NCI-H526 (cell line): ENCODE measurements at regions not wholly inside any gene's neighbourhood (a gene's known extent, or its start where the extent isn't known, plus 50 kb on each side); places are given as distances from the start of the nearest gene placed in this dataset.
"Not testable (repeated sequence)": the region's sequence is repeated elsewhere in the genome, so short reads cannot be mapped to it uniquely, and the experiment has no call there.

ENCODE experiments used
- DNase-seq, 2 experiments: peaks; one replicate each; lab custom pipeline; 2025; lab: John Stamatoyannopoulos, UW

DNA sequence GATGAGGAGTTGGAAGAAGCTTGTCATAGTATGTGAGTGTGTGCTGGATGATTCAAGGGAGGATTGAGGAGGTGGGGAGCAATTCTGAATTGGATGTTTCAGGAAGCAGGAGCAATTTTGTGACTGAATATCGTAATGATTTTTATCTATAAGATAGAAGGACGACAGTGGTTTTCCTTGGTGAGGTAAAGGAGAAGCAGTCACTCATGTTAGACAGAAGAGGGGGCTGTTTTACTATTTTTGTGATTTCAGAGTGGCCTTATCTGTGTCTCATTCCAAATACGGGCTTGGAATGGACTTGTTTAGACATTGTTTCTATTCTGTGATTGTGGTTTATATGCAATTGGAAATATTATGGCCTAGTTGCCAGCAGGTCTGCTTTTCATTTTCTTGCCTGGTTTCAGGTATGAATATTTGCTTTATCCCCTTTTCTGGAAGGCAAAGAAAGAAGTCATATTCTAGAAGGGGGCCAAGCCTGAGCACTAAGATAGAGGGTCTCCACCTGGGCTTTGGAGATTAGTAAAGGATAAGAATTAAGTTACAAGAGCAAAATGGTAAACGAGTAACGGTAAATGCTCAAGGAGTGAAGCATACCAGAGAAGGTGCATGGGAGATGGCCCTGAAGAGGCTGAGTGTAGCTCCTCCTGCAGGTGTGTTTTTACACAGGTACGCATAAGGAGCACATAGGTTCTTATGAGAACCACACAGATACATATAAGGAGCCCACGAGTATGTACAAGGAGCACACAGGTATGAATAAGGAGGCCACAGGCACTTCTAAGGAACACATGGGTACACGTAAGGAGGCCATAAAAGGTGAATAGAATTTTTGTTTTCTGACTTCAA is 124.6 kb upstream of the KCNAB1 start:
- peak; percentile 32 to 68 for DNase-seq

- no peak for DNase-seq
Measured at GRCh38 chr3:155996882-155997281, 123.5 kb upstream of the KCNAB1 start.

- not testable (repeated sequence) for DNase-seq
Measured at GRCh38 chr3:155998173-155998572, 122.2 kb upstream of the KCNAB1 start.

DNA sequence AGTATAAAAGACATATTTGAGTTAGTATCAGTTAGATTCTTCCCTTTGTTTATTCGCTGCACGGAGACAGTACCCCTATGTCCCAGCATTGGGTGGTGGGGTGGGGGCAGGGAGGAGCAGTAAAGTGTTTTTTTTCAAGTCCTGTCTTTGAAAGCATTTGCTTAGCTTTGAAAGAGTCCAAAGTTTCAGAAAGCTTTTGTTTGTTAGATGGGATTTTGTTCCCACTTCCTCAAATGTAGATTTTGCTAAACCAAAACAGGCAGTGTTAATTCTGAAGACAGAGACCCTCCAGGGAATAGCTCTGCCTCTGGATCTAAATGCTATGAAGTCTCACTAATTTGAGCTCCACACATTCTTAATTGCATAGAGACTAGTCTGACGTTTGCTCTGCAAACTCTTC is 114.6 kb upstream of the KCNAB1 start:
- DNase-seq: no peak

GRCh38 chr3:156010829-156011228 is 109.5 kb upstream of the KCNAB1 start:
- peak in 1 of 2 experiments; percentile 42 for DNase-seq

DNA sequence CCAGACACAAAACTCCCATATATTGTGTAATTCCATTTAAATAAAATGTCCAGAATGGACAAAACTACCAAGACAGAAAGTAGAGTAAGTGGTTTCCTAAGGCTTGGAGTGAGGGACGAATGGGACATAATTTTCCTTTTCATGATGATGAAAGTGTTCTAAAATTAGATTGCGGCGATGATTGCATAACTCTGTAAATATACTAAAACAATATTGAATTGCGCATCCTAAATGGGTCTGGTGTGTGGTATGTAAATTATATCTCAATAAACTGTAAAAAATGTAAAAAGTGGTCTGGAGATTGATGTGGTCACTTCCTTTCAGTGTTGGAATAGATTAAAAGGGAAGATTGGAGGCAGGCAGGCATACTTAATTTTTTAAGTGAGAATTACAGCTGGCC is 105.9 kb upstream of the KCNAB1 start:
- no peak for DNase-seq

- DNase-seq: no peak
Measured at GRCh38 chr3:156016902-156017301, 103.5 kb upstream of the KCNAB1 start.

GRCh38 chr3:156017352-156018030 is 102.9 kb upstream of the KCNAB1 start:
- DNase-seq: no peak

GRCh38 chr3:156024904-156025533 is 95.4 kb upstream of the KCNAB1 start:
- no peak for DNase-seq

- DNase-seq: no peak
Measured at GRCh38 chr3:156029208-156029607, 91.2 kb upstream of the KCNAB1 start.

DNA sequence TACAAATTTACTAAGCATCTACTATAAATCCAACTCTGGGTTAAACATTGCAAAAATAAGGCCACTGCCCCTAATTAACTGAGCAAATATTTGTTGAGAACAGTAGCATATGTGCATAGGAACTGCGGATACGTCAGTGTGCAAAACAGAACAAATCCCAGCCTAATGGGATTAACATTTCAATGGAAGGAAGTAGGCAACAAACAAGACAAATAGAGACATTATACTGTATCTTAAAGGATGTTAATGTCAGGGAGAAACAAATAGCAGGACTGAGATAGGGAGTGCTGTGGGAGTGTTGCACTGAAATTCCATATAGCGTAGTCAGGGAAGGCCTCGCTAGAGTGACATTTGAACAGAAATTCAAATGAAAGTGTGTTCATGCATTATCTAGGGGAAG is 89.7 kb upstream of the KCNAB1 start:
- no peak for DNase-seq

DNA sequence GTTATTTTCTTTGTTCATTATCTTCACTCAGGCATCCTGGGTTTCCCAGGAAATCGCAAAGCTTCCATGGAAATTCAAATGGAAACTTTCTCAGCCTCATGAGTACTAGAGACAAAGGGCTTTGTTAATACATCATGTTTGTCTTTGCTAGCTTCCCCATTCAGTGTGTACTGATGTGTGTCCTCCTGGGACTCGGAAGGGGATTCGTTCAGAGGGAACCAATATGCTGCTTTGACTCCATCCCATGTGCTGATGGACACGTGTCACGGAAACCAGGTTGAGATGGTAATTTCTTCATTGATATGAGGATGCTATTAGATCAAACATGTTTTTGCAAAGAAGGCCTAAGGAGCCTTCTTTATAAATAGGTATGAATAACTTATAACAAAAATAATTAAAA is 87.0 kb upstream of the KCNAB1 start:
- peak; percentile 41 to 53 for DNase-seq

GRCh38 chr3:156035158-156035557 is 85.2 kb upstream of the KCNAB1 start:
- DNase-seq: no peak

GRCh38 chr3:156036258-156037053 is 83.9 kb upstream of the KCNAB1 start:
- no peak for DNase-seq

DNA sequence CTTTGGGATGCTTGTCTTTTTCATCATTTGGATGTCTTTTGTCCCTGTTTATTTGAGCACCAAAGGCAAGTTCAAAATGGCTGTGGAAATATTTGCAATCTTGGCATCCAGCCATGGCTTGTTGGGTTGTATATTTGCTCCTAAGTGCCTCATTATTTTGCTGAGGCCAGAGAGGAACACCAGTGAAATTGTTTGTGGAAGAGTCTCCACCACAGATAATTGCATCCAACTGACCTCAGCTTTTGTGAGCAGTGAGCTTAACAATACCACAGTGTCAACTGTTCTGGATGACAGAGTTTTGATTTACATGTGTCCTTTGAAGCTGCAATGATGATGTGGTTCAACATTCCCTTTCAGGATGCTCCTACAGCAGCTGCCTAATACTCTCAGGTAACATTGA is 83.0 kb upstream of the KCNAB1 start:
- peak; percentile 86 to 92 for DNase-seq

GRCh38 chr3:156038869-156039268 is 81.5 kb upstream of the KCNAB1 start:
- DNase-seq: no peak

DNA sequence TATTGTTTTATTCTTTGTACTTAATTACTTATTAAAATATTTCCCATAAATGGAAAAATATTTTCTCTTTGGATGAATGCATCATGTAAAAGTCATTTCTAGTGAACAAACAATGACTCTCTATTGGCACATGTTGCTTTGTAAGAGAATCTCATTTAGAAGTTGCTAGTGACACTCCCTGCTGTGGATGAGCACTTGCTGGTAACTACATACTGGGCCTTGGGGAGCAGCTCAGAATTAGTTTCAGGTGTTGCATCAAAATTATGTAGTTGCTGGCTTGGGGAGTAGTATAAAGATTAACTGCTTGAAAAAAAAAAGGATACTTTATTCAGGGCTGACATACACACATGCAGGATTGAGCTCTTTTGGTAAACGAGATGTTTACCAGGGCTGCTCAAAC is 80.3 kb upstream of the KCNAB1 start:
- no peak for DNase-seq

GRCh38 chr3:156041216-156041841 is 79.0 kb upstream of the KCNAB1 start:
- DNase-seq: not testable (repeated sequence)

- not testable (repeated sequence) for DNase-seq
Measured at GRCh38 chr3:156041856-156042255, 78.5 kb upstream of the KCNAB1 start.

DNA sequence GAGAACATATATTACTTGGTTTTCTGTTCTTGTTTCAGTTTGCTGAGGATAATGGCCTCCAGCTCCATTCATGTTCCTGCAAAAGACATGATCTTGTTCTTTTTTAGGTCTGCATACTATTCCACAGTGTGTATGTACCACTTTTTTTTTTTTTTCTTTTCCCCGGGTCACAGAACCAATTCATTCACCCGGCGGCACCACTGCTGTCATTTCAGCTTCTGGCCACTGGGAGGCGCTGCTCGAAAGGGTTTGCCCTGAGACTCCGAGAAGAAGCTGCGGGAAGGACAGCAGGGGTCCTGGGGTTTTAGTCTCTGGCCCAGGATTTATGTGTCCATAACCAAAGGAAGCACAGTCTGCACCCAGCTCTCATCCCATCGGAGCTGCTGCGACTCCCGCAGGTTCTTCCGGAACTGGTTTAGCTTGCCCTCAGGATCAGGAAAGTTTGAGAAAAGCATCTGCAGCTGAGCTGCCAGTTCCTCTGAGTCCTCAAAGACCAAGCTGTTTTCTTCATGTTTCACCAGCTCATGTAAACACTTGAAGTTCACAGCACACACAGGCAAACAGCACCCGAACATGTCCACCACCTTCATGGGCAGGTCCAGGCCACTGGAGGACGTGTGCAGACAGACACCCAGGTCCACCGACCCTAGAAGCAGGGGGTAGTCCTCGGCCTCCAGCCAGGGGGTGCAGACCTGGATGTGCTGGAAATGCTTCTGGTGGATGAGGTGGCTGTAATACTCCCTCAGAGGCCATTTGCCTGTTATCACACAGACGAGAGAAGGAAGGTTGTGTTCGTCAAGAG is 76.3 kb upstream of the KCNAB1 start:
- DNase-seq: peak in 1 of 2 experiments; percentile 56

GRCh38 chr3:156044634-156044975 is 75.8 kb upstream of the KCNAB1 start:
- no peak for DNase-seq
